Stimulated activated CD8-positive, alpha-beta memory T cell treated with anti-CD3 and anti-CD28 coated beads, Interleukin-7, amount 100 ng/mL, for 24 hours (primary cell): ENCODE measurements at regions not wholly inside any gene's neighbourhood (a gene's known extent, or its start where the extent isn't known, plus 50 kb on each side); places are given as distances from the start of the nearest gene placed in this dataset.

Experiments
- DNase-seq: peaks from one replicate; pipeline ENCODE4 v3.0.0-alpha.2; 2020; ENCODE audit warnings: low read depth

DNA sequence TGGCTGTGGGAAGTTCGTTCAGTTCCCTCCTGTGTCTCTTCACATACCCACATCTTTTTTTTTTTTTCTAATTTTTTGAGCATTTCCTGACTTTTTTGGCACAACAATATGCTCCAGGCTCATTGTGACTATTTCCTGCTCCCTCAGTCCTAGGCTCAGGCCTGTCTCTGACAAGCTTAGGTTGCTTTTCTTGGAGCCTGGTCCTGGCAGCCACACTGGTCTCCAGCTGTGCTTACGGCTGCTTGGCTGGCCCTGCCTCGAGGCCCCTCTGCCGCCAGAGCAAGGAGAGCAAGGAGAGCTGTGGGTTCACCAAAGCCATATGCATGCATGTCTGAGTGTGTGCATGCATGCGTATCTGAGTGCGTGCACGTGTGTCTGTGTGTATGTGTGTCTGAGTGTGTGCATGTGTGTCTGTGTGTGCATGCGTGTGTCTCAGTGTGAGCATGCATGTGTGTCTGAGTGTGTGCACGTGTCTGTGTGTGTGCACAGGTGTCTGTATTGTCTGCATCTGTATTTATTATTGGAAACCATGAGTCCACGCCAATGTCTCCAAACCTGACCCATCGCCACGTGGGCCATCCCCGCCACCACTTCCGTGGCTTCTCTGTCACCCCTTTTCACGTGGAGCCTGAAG, 766.1 kb upstream of the SALL3 start:
- no peak for DNase-seq

DNA sequence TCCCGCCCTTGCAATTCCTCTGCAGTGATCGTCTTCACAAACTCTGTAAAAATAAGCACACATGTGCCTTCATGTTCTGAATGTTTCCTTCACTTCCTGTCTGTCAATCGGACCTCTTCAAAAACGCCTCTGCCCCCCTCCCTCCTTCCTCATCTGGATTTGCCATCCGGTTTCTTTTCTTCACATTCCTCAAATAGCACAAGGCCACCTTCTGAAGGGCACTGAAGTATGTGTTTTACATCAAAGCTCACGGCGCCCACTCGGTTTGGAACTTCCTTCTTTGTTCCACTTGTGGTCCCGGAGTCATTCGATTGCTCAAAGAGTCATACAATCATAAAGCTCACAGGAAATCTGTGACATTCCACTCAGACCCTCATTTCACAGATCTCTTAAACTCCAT, 758.1 kb upstream of the SALL3 start:
- no peak for DNase-seq

DNA sequence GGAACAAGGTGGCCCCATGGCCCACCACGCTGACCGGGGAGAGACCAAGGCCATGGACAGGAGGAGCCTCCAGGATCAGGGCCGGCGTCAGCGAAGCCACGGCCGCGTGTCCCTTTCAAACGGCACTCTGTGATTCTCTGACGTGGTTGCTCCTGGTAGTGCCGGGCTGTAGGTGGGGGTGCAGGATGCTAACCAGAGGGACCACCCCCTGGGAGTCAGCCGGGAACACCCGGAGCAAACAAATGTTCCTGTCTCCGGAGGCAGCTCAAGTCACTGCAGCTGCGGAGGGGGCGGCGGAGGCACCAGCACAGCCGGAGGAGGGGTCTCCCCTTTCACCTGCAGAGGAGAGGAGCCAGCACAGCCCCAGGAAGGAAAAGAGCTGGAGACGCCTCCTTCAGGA, 750.6 kb upstream of the SALL3 start:
- no peak for DNase-seq

DNA sequence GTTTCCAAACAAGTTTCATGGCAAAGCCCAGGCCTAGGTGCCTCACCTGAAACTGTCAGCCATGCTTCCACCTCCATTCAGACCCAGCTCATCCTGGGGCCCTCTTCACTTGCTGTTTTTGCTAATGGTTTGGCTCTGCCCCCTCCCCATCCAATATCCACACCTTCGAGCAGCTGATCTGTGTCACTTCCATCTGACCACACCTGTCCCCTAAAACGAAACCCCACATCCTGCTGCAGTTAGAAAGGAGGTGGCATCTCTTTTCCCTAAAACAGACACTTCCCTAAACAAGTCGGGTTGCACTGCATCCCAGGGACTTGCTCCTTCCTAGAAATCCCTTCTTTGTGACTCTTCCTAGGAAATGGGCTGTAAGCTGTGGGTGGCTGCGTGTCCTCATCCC, 748.7 kb upstream of the SALL3 start:
- no peak for DNase-seq

DNA sequence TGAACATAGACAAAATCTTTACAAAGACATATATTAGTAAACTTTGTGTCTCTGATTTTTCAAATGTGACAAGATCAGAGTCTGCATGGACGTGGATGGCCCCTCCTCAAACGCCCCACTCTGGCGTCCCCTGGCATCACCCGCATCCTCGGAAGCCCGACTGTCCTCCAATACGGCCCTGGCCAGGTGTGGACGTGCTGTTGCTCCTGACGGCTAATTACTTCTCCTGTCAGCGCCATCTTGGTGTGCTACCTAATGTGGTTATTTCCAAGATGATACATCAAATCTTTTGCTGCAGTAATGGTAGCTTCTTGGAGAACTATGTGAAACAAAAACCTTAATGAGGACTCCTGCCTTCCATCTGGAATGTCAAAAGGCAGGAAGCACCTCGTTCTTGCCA, 747.4 kb upstream of the SALL3 start:
- DNase-seq = no peak

DNA sequence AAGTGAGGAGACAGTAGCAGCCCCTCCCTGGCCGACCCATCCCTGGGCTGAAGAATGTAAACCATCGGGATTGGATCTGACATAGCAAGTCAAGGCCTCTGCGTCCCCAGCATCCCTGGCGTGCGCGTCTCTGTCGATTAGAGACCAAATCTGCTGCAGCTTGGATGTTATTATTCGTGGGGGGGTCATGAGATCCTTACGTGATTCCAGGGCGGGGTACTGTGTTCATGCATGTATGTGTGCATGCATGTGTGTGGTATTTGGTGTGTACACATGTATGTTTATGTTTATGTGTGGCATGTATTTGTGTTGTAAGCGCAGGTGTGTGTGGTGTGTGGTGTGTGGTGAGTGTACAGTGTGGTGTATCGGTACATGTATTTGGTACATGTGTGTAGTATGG, 741.8 kb upstream of the SALL3 start:
- DNase-seq = no peak

DNA sequence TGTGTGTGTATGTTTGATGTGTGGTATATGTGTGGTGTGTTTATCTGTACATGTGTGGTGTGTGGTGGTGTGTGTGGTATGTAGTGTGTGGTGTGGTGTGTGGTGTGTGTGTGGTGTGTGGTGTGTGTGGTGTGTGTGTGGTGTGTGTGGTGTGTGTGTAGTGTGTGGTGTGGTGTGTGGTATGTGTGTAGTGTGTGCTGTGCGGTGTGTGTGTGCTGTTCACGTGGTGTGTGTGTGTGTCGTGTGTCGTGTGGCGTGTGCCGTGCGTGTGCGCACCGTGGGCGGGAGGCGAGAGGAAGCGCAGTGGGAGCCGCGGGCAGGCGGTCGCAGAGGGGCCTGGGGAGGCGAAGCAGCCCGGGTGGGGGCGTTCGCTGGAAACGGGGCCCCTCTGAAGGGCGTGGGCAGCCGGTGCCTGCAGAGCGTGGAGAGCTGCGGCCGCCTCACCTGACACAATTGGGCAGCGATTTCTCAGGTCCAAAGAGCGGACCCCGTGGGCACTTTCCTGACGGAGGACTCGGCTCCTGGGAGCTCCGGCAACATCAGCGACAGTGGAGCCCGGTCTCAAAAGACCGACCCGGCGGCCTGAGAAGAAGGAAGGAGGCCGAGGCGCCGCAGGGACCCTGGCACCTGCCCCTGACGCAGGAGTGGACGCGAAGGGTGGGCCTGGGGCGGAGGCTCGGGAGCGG, 741.1 kb upstream of the SALL3 start:
- DNase-seq = no peak

DNA sequence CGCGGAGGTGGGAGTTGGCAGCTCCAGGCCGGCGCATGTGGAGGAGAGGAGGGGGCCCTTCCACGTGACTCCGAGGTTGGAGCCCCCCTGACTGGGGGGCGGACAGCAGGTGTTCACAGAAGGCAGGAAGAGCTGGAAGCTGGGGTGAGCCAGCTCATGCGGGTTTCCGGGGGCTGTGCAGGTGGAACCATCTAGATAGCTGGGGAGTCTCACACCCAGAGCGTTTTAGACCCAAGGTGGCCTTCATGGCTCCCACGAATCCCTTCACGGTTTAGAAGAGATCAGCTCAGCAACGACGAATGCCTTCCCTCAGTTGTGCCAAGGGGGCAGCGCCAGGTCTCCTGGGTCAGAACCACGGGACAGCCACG, 740.5 kb upstream of the SALL3 start:
- no peak for DNase-seq

DNA sequence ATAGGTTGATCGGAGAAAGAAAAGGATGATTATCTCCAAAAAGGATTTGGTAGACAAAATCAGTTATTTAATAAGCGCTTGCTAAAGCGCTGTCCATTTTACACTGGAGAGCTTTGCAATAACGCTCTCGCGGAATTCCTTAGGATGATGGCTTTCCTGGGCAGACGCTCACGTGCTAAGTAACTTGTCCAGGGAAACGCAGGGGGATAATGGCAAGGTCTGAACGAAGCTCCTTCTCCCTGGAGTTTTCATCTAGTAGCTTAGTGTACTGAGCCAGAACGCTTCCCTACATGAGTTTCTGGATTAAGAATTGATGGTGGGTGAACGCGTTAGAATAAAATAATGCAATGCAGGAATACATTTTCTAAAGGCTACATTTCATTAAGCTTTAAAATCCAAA, 739.5 kb upstream of the SALL3 start:
- DNase-seq = no peak

DNA sequence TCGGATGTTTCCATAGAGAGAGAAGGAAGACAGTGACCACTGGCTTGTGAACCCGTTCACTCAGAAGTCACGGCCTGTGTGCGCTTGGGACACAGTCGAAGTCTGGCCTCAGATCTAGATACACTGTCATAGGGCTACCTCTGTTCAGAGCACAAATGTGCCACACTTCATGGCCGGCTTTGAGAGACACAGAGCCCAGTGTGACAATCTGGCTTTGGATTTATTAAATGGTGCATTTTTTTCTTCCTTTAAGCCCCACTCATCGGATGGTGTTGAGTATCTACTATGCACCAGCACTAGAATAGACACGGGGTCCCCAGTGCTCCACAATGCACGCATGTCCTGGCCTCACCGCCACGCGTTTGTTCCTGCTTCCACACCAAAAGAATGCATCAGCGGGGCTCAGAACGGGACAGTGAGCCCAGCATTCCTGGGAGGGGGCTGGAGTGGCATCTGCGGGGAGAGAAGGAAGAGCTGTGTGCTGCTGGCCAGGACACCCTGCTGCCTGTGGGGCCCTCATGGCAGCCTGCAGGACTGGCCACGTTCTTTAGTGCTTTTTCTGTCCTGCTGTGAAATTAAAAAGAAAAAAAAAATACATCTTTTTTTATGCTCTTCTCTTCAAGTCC, 738.9 kb upstream of the SALL3 start:
- DNase-seq = no peak

DNA sequence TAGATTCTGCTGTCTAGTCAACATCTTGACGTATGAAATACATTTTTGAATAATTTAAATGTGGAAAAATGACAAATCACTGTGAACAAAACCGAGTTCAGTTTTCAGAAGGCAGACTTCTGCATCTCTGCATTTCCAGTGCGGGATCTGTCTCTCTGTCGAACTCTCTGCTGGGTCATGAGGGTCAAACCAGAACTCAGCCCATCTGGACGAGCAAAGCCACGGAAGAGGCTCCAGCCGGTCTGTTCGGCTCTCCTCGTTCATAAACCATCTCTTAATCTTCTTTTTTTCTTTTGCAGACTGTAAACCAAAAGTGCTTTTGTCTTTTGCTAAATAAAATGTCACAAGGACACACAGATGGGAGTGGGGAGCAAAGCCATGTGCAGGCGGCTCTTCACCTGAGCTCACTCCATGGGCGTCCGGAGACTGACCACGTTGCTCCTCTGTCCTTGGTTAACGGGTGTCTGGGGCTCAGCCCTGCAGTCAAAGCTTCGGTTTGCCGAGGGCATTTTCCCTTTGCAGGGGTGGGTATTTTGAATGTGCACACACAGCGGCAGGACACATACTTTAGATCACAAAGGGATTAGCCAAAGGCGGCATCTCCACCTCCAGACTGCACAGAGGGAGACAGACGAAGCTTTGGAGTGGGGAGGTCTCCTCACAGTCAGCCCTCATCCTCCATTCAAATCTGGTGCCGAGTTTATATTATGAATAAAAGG, 737.9 kb upstream of the SALL3 start:
- no peak for DNase-seq

DNA sequence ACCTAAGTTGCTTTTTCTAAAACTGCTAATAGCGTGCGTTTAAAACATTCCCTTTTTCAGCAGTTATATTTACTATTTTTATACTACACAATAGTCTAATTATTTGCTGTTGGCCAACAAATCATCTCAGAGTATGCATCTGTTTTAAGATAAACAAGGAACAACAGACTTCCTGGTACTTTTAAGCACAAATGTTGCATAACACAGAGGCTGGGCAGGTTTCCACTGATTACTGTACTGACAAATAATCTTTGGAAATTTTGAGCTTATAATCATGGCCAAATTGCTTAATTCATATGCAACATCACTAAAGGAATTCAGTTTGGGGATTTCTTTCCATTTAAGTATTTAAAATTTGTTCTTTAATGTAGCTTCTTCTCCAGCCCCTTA, 737.4 kb upstream of the SALL3 start:
- DNase-seq = no peak

DNA sequence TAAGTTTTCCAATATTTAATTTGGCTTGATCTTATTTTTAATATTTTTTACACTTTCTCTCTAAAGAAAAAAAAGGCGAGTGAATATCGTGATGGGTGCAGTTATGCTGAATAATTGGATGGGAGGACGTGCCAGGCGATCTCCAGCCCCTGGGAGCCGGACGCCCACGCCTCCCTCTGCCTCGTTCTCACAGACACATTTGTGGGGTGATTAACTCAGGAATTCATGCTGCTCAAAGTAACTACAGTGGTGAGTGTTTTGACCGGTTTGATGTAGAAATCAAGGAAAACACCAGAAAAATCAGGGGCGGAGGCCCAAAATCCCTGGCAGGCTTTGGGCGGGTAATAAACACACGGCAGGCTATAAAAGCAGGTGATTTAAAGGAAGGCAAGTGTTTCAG, 736.8 kb upstream of the SALL3 start:
- no peak for DNase-seq

DNA sequence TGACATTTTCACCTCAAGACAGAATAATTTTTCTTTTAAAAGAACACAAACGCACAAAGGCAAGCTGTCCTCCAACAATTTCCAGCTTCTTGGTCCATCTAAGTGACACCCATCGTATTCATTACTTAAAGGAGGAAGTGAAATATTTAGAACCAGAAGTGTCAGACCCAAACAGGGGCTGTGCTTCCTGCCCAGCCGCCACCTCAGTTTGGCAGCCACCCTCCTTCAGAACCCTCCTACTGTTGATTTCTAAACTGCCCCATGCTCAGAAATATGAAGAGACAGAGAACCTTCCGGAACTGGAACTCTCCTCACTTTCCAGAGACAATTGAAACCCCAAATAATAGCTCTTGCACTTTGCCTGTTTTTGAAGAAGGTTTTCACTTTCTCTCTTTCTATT, 734.8 kb upstream of the SALL3 start:
- no peak for DNase-seq

DNA sequence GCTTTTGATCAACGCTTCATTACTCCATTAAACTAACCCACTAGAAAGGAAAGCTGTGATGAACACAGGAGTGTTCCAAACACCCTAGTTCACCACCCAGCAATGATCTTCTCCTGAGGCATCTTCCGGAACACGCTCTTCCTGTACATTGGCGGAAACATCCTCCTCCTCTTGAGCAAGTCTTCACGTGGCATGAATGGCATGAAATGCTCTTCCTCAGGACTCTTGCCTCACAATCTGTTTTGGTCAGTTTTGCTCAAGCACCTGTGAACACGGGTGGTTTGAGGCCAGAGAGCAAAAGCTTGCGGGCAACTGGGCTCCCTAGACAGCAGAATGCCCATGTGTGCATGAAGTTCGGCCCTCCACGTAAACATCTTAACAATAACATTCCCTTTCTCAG, 734.2 kb upstream of the SALL3 start:
- no peak for DNase-seq

DNA sequence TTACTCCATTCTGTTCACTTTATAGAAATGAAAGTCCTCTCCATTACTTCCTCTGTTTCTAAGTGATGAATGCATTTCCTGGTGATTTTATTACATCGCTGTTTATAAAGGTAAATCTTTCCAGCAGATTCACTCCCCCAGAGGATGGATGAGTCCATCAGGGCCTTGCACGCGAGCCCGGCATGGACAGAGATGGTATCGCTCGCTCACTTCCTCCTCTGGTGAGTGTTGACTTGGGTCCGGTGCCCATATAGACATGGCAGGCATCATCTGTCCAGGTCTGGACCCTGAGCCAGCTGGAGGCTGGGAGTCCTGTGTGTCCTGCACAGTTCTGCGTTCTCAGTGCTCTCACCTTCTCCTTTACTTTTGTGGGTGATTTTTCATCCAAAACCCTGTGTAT, 733.6 kb upstream of the SALL3 start:
- DNase-seq = no peak

DNA sequence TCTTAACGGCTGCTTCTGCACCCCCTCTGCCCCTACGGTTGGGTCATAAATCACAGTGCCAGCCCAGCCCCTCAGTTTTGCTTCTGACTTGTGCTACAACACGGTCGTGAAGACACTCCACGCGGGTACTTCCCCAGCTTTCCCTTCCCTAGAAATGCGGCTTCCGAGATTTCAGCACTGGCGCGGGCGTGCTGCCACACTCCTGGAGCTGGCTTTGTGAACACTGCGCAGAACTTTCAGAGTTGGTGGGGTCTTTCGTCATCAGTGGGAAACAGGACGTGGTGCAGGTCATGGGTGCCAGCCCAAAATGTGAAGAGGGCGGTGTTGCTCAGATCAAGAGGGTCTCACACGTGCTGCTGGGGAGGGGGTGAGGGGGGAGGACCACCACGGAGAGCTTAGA, 733.0 kb upstream of the SALL3 start:
- no peak for DNase-seq

DNA sequence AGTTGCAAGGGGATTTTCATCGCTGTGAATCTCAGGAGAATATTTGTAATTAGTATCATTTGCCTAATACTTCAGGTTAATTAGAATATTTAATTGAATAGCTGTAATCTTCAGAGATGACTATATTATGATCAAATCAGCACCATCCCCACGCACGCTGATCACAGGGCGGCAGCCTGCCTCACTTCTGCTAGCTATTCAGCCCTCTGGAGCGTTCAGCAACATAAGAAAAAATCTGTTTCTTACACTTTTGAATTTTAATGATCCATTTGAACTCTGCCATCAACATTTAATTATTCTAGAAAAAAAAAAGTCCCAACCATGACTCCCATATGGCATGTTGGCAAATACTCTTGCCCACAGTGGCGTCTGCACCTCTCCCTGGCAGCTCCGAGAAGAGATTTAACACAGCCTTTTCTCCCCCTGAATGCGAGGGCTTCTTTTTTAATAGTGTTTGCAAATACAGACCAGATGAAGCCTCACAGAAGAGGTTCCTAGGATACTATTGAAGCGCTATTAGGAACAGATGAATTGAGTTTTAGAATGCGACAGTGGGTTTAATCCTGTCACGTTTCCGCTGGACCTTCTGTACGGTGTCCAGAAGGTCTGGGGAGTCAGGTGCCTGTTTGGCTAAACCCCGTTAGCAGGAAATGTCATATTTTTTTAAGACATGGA, 731.9 kb upstream of the SALL3 start:
- DNase-seq = no peak

DNA sequence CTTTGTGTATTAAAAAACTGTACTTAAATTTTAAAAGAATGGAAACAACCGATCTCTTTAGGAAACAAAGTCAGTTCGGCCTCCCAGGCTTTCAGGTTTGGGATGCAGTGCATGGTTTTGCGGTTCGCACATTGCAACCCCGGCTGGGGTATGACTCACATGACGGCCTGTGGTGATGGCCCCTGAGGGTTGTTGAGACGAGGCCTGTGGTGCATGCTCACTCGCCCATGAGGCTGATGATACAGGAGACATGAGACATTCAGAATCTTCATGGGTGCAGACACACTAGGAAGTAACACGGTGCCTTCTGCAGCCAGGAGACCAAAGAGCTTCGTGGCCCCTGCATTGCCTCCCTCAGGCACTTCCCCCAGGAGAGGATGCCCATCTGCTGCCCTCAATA, 724.6 kb upstream of the SALL3 start:
- DNase-seq = no peak

DNA sequence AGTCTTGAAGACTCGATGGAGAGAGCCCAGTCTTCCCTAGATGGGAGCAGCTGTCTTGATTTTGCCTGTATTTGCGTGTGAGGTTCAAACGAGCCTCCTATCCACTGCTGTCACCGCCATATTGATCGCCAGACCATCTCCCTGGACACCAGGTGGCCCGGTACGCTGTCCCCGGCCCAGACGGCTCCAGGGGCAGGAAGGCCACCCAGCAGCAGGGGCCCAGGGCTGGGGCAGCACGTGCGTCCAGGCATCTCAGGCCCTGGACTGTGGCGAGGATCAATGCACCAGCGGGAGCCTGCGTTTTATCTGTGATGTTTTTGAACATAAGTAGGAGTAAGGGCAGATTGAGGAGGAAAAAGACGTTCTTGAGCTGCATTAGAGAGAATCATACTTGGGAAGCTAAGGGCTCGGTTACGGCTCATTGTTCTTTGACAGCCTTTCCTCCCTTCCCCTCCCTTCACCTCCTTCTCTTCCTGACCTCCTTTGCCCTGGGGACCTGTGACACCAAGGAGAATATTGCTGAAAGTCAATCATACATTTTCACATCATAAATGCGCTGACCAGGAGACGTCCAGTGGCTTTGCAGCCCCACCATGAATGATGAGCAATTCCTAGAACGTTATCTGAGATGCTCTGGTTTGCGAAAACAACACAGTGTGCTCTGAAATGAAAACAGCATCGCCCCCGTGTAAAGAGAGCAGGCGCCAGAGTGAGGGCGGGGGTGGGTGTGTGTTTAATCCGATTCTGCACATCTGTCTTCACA, 711.2 kb upstream of the SALL3 start:
- DNase-seq = no peak

DNA sequence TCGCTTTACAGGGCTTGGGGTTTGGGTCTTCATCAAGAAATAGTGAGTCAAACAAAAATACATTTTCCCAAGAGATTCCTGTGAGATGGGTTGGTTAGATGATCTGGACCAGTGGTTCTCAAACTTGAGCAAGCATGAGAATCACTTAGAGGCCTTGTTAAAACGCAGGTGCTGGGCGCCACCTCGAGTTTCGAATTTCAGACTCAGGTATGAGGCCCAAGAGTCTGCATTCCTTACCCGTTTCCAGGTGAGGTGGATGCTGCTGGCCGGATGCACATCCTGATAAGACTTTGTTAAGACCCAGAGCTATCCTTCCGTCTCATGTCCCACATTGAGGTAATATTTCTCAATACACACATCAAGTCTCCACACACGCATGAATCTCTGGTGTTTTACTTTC, 707.8 kb upstream of the SALL3 start:
- no peak for DNase-seq

DNA sequence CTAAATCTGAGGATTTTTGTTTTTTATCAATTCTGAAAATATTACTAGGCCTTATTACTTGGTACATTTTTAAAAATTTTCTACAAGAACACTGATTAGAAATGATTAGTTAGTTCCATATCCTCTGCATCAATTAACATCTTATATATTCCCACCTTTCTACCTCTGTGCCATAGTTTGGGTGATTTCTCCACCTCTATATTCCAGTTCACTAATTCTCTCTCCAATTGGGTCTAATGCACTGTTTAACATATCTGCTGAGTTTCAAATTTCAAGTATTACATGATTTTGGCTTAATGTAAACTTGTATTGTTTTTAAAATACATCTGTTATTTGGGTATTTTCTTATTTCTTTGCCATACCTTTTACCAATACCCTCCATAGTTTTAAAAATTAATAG, 705.7 kb upstream of the SALL3 start:
- DNase-seq = no peak
